ENCODE measurements at regions not wholly inside any gene's neighbourhood (a gene's known extent, or its start where the extent isn't known, plus 50 kb on each side); places are given as distances from the start of the nearest gene placed in this dataset.

DNA sequence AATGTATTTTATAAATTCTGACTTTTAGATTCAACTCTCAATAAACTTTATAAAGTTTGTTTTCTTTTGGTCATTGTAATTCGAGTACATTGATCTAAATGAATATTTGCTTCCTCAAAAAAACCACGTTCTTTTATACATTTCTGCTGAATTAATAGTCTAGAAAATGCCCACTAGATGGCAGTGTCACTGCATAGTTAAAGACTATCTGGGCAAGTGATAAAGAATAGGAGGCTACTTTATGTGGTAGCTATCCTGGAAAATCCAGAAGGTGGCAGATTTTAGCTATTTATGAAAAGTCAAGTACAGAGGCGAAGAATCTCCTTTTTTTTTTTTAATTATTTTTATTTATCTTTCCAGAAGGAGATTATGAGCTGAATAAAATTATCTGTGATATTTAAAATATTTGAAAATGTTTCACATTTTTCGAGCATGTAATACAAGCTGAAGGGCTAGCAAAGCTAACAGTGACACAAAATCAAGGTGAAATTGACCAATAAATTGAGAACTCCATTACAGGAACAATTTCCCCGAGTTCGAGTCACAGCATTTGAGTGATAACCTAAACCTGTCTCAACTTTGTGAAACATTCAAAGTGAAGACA lies 221.8 kb downstream of the OLFM4 start:
- TF ChIP-seq, protein P1, sequence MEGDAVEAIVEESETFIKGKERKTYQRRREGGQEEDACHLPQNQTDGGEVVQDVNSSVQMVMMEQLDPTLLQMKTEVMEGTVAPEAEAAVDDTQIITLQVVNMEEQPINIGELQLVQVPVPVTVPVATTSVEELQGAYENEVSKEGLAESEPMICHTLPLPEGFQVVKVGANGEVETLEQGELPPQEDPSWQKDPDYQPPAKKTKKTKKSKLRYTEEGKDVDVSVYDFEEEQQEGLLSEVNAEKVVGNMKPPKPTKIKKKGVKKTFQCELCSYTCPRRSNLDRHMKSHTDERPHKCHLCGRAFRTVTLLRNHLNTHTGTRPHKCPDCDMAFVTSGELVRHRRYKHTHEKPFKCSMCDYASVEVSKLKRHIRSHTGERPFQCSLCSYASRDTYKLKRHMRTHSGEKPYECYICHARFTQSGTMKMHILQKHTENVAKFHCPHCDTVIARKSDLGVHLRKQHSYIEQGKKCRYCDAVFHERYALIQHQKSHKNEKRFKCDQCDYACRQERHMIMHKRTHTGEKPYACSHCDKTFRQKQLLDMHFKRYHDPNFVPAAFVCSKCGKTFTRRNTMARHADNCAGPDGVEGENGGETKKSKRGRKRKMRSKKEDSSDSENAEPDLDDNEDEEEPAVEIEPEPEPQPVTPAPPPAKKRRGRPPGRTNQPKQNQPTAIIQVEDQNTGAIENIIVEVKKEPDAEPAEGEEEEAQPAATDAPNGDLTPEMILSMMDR (IDR thresholded peaks at IDR 0.05): peak; percentile 63 to 89 (median 76)
- no peak for TF ChIP-seq POLR2A (IDR thresholded peaks at IDR 0.05)
